IMR-90 (cell line): ENCODE measurements at regions not wholly inside any gene's neighbourhood (a gene's known extent, or its start where the extent isn't known, plus 50 kb on each side); places are given as distances from the start of the nearest gene placed in this dataset.

Source experiments
- CEBPB ChIP-seq: IDR thresholded peaks from 2 replicates; pipeline ENCODE4 v1.6.1; 2012; ENCODE audit warnings: low read depth, low read length, improper control_type of control experiment
- CHD1 ChIP-seq: IDR thresholded peaks from 2 replicates; pipeline ENCODE4 v1.6.1; 2012; ENCODE audit warnings: low read depth, low read length, improper control_type of control experiment
- CTCF ChIP-seq: conservative IDR thresholded peaks from 2 replicates; pipeline ENCODE4 v1.5.1; 2012; ENCODE audit warnings: mild to moderate bottlenecking, low read depth, low read length, improper control_type of control experiment
- FOS ChIP-seq: fragments of 150-350 bp; IDR thresholded peaks from 2 replicates; pipeline ENCODE4 v1.6.1; 2016; ENCODE audit warnings: low read depth, low read length
- MAZ ChIP-seq: IDR thresholded peaks from 2 replicates; pipeline ENCODE4 v1.6.1; 2012; ENCODE audit warnings: low read depth, mild to moderate bottlenecking, low read length, improper control_type of control experiment, moderate library complexity, borderline replicate concordance
- NFE2L2 ChIP-seq: fragments of 150-350 bp; IDR thresholded peaks from 2 replicates; pipeline ENCODE4 v1.6.1; 2016; ENCODE audit warnings: low read depth, mild to moderate bottlenecking, low read length
- POLR2A ChIP-seq: IDR thresholded peaks from 2 replicates; pipeline ENCODE4 v1.6.1; 2012; ENCODE audit warnings: mild to moderate bottlenecking, low read depth, low read length
- RAD21 ChIP-seq: IDR thresholded peaks from 2 replicates; pipeline ENCODE4 v1.6.1; 2012; ENCODE audit warnings: low read length, improper control_type of control experiment
- USF2 ChIP-seq: fragments of 150-350 bp; IDR thresholded peaks from 2 replicates; pipeline ENCODE4 v1.6.1; 2017; ENCODE audit warnings: mild to moderate bottlenecking, antibody characterized with exemption, low read length, low read depth

GRCh38 chr3:34365231-34365630, 566.8 kb downstream of the PDCD6IP start:
- TF ChIP-seq CTCF (no peak), RAD21 (no peak), CHD1 (no peak), POLR2A (no peak), FOS (no peak), NFE2L2 (no peak), USF2 (no peak), CEBPB (no peak), MAZ (no peak)
